Erythroblast (primary cell): ENCODE measurements at regions not wholly inside any gene's neighbourhood (a gene's known extent, or its start where the extent isn't known, plus 50 kb on each side); places are given as distances from the start of the nearest gene placed in this dataset.

Experiments used
- GATA1 ChIP-seq: IDR thresholded peaks from 2 replicates; pipeline ENCODE4 v1.6.1; 2011; ENCODE audit warnings: low read depth, mild to moderate bottlenecking, control low read depth, low read length, moderate library complexity
- POLR2A ChIP-seq: IDR thresholded peaks from 2 replicates; pipeline ENCODE4 v1.6.1; 2011; ENCODE audit warnings: mild to moderate bottlenecking, low read length

DNA sequence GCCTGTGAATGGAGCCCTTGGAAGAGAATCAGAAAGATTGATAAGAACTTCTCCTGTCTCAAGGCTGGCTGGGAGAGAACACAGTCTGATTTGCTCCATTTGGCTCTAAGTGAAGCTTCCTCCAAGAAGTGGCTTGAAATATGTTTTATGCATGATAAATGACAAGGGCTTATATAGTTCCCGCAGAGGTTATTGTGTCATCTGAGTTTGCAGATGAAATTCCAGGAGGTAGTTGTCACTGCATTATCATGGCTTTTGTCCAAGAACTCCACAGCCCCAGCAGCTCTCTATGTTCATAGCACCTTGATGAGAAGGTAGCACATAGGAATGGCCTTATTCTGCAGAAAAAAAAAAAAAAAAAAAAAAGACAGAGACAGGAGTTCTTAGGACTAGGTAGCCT lies 108.5 kb downstream of the DACT1 start:
- TF ChIP-seq POLR2A (no peak), GATA1 (no peak)
